HCT116 (cell line): ENCODE measurements at regions not wholly inside any gene's neighbourhood (a gene's known extent, or its start where the extent isn't known, plus 50 kb on each side); places are given as distances from the start of the nearest gene placed in this dataset.

ENCODE experiments used
- ATAC-seq: fragments of 200-7000 bp; cut with Tn5 transposase; 2 replicates; pipeline ENCODE4 v1.9.1; 2020; ENCODE audit warnings: mild to moderate bottlenecking, moderate library complexity
- BruUV-seq: library from RNA; stranded (reverse); fragments of 400-500 nt; replicated peaks from 2 replicates; lab custom pipeline; 2021; lab: Mats Ljungman, UMichigan
- CTCF ChIA-PET: fragments of 300-600 bp; sonication (Branson Sonifier 250); formaldehyde crosslinking; loops from one replicate; lab custom pipeline; 2021; ENCODE audit warnings: antibody characterized with exemption; lab: Charles Lee
- POLR2A ChIA-PET: fragments of 300-600, 350-600 bp; sonication (Branson Sonifier 250); formaldehyde crosslinking; loops from one replicate; lab custom pipeline; 2021; ENCODE audit warnings: antibody characterized with exemption; lab: Charles Lee
- RAD21 ChIA-PET, 2 experiments: fragments of 300-600 bp; sonication (Branson Sonifier 250); formaldehyde crosslinking; loops; one replicate each; lab custom pipeline; 2023; ENCODE audit warnings: low total read pairs in 2 of 2; ENCODE audit not compliant: uncharacterized antibody in 2 of 2, unreplicated experiment in 2 of 2, low non-redundant PET in 1 of 2; lab: Charles Lee
- DNase-seq: peaks from one replicate; pipeline ENCODE4 v3.0.0-alpha.2; 2010; ENCODE audit warnings: low read depth, low spot score
- H2AFZ ChIP-seq: fragments of 200-600 bp; shearing (Covaris generic), sonication (generic); 2 replicates; pipeline ENCODE4 v1.6.1; 2017; ENCODE audit warnings: low read depth, mixed run types, mixed read lengths, antibody characterized with exemption, low read length; ENCODE audit not compliant: poor library complexity, severe bottlenecking
- H3K27ac ChIP-seq: 2 replicates; pipeline ENCODE4 v1.5.1; 2012; ENCODE audit warnings: low read depth, low read length
- H3K27me3 ChIP-seq: fragments of 200-600 bp; sonication (generic); 2 replicates; pipeline ENCODE4 v1.6.1; 2016; ENCODE audit warnings: mixed run types, low read length, mixed read lengths; ENCODE audit not compliant: insufficient read depth
- H3K36me3 ChIP-seq, 2 experiments: fragments of 200-500 bp in 1 of 2; fragments of 200-600 bp in 1 of 2; sonication (Bioruptor generic) in 1 of 2; sonication (generic) in 1 of 2; 2 replicates each; pipeline versions ENCODE4 v1.5.1 to v1.6.1; 2014 to 2016; ENCODE audit warnings: low read length in 2 of 2, inconsistent platforms in 1 of 2, mixed read lengths in 1 of 2, mixed run types in 1 of 2; ENCODE audit not compliant: insufficient read depth in 2 of 2, control insufficient read depth in 1 of 2
- H3K4me1 ChIP-seq, 2 experiments: fragments of 200-600 bp in 1 of 2; sonication (generic) in 1 of 2; 2 replicates each; pipeline versions ENCODE4 v1.5.1 to v1.6.1; 2012 to 2017; ENCODE audit warnings: low read length in 2 of 2, inconsistent platforms in 1 of 2, mild to moderate bottlenecking in 1 of 2, mixed read lengths in 1 of 2, mixed run types in 1 of 2, moderate library complexity in 1 of 2; ENCODE audit not compliant: insufficient read depth in 2 of 2, control insufficient read depth in 1 of 2
- H3K4me2 ChIP-seq: fragments of 200-600 bp; sonication (generic); 2 replicates; pipeline ENCODE4 v1.6.1; 2017; ENCODE audit warnings: mixed run types, low read length, mixed read lengths
- H3K4me3 ChIP-seq, 2 experiments: fragments of 200-600 bp in 1 of 2; sonication (generic) in 1 of 2; replicated peaks in 1 of 2; 2 replicates each; pipeline ENCODE4 v1.5.1; 2011 to 2016; ENCODE audit warnings: low read length in 2 of 2, control low read depth in 1 of 2, low read depth in 1 of 2, mild to moderate bottlenecking in 1 of 2, mixed read lengths in 1 of 2, mixed run types in 1 of 2
- H3K79me2 ChIP-seq: fragments of 200-600 bp; sonication (generic); 2 replicates; pipeline ENCODE4 v1.6.1; 2017; ENCODE audit warnings: mild to moderate bottlenecking, mixed run types, low read length, moderate library complexity, mixed read lengths; ENCODE audit not compliant: insufficient read depth
- H3K9ac ChIP-seq: fragments of 200-600 bp; sonication (generic); 2 replicates; pipeline ENCODE4 v1.6.1; 2016; ENCODE audit warnings: low read length, mixed read lengths
- H3K9me2 ChIP-seq: fragments of 200-600 bp; sonication (generic), shearing (Covaris generic); 2 replicates; pipeline ENCODE4 v1.6.1; 2017; ENCODE audit warnings: mixed run types, mild to moderate bottlenecking, moderate library complexity; ENCODE audit not compliant: insufficient read depth
- H3K9me3 ChIP-seq, 2 experiments: fragments of 200-500 bp in 1 of 2; fragments of 200-600 bp in 1 of 2; sonication (Bioruptor generic) in 1 of 2; sonication (generic) in 1 of 2; 2 replicates each; pipeline ENCODE4 v1.6.1; 2014 to 2017; ENCODE audit warnings: low read length in 2 of 2, mixed read lengths in 2 of 2, inconsistent platforms in 1 of 2, low read depth in 1 of 2, mild to moderate bottlenecking in 1 of 2, mixed run types in 1 of 2, moderate library complexity in 1 of 2; ENCODE audit not compliant: control insufficient read depth in 1 of 2, insufficient read depth in 1 of 2
- H4K20me1 ChIP-seq: fragments of 200-600 bp; sonication (generic), shearing (Covaris generic); 2 replicates; pipeline ENCODE4 v1.6.1; 2017; ENCODE audit warnings: mixed run types, mild to moderate bottlenecking, moderate library complexity; ENCODE audit not compliant: insufficient read depth
- CTCF ChIP-seq, 3 experiments: fragments of 200-600 bp in 1 of 3; sonication (generic) in 1 of 3; IDR thresholded peaks in 2 of 3; conservative IDR thresholded peaks in 1 of 3; 2 replicates each; pipeline ENCODE4 v1.5.1; 2012 to 2017; ENCODE audit warnings: low read depth in 2 of 3, low read length in 2 of 3, antibody characterized with exemption in 1 of 3, borderline replicate concordance in 1 of 3, control low read depth in 1 of 3, mild to moderate bottlenecking in 1 of 3, mixed read lengths in 1 of 3, mixed run types in 1 of 3, moderate library complexity in 1 of 3; ENCODE audit not compliant: insufficient read depth in 1 of 3
- EGR1 ChIP-seq: IDR thresholded peaks from 2 replicates; pipeline ENCODE4 v1.6.1; 2012; ENCODE audit warnings: low read depth
- ELF1 ChIP-seq: IDR thresholded peaks from 2 replicates; pipeline ENCODE4 v1.6.1; 2012; ENCODE audit warnings: low read depth, borderline replicate concordance
- JUND ChIP-seq: IDR thresholded peaks from 2 replicates; pipeline ENCODE4 v1.6.1; 2012
- POLR2A ChIP-seq: IDR thresholded peaks from 2 replicates; pipeline ENCODE4 v1.7.0; 2011; ENCODE audit warnings: borderline replicate concordance; ENCODE audit not compliant: insufficient read depth, insufficient read length; ENCODE audit errors: extremely low read depth
- POLR2AphosphoS5 ChIP-seq: IDR thresholded peaks from 2 replicates; pipeline ENCODE4 v1.6.1; 2011; ENCODE audit warnings: mild to moderate bottlenecking, low read depth, low read length, moderate library complexity
- RAD21 ChIP-seq: IDR thresholded peaks from 2 replicates; pipeline ENCODE4 v1.6.1; 2012; ENCODE audit warnings: low read depth, mild to moderate bottlenecking
- REST ChIP-seq: IDR thresholded peaks from 2 replicates; pipeline ENCODE4 v1.6.1; 2012; ENCODE audit warnings: low read depth
- SIN3A ChIP-seq: IDR thresholded peaks from 2 replicates; pipeline ENCODE4 v1.6.1; 2012; ENCODE audit warnings: low read depth
- TCF7L2 ChIP-seq: IDR thresholded peaks from 2 replicates; pipeline ENCODE4 v1.7.0; 2011; ENCODE audit warnings: borderline replicate concordance, inconsistent platforms; ENCODE audit not compliant: insufficient read depth, insufficient read length; ENCODE audit errors: extremely low read depth
- ZBTB33 ChIP-seq: IDR thresholded peaks from 2 replicates; pipeline ENCODE4 v1.6.1; 2011; ENCODE audit warnings: mild to moderate bottlenecking, low read length, moderate library complexity; ENCODE audit not compliant: insufficient replicate concordance; ENCODE audit errors: extremely low read depth
- ZFX ChIP-seq: fragments of 450-650 bp; IDR thresholded peaks from 2 replicates; pipeline ENCODE4 v1.6.1; 2017
- intact Hi-C: fragments of 100-400 bp; cut with micrococcal nuclease; formaldehyde crosslinking; loops from 2 replicates; pipeline ENCODE4 v1.10.0; 2022

GRCh38 chr3:182741214-182741613, 52.1 kb upstream of the ATP11B start:
- no peaks in the 10 kb centered on the region for H3K36me3 ChIP-seq
- no peak for TF ChIP-seq EGR1
- TF ChIP-seq JUND, result no peak
- TF ChIP-seq TCF7L2, result no peak
- TF ChIP-seq ELF1, result no peak
- TF ChIP-seq POLR2AphosphoS5, result no peak
- no peak for TF ChIP-seq POLR2A
- TF ChIP-seq CTCF (IDR thresholded peaks at IDR 0.05 in 2 of 3, conservative IDR thresholded peaks at IDR 0.05 in 1 of 3; ENCODE audit: borderline replicate concordance in 1 of 3, insufficient read depth in 1 of 3, low read depth in 2 of 3, low read length in 2 of 3), result no peak
- TF ChIP-seq RAD21, result no peak
- no peak for TF ChIP-seq REST
- no peak for TF ChIP-seq ZBTB33
- TF ChIP-seq SIN3A, result no peak
- no peak for TF ChIP-seq ZFX
- intact Hi-C loops, result no loop called here
- H3K27me3 ChIP-seq, result no peaks in the 10 kb centered on the region
- no TSS peak for BruUV-seq
- no peaks in the 10 kb centered on the region for H4K20me1 ChIP-seq
- no peak overlapping the region for H3K9ac ChIP-seq
- RAD21 ChIA-PET, result no interaction called here
- no peaks in the 10 kb centered on the region for H3K79me2 ChIP-seq
- no peak overlapping the region for H3K4me3 ChIP-seq
- no peak for DNase-seq
- peak overlapping the region; percentile 52 for H3K4me2 ChIP-seq
- CTCF ChIA-PET, result no interaction called here
- H3K27ac ChIP-seq, result no peak overlapping the region
- no peaks in the 10 kb centered on the region for H3K9me2 ChIP-seq
- H3K9me3 ChIP-seq, result no peaks in the 10 kb centered on the region
- POLR2A ChIA-PET, result no interaction called here
- no peak for ATAC-seq
- H2AFZ ChIP-seq, result peak overlapping the region; percentile 100
- peaks cover 17 to 29% of the 10 kb centered on the region in 2 experiments for H3K4me1 ChIP-seq
